ENCODE measurements at regions not wholly inside any gene's neighbourhood (a gene's known extent, or its start where the extent isn't known, plus 50 kb on each side); places are given as distances from the start of the nearest gene placed in this dataset.

- DNase-seq = no peak
Measured at GRCh38 chr12:126648074-126648473, 1582.8 kb downstream of the AACS start.

DNA sequence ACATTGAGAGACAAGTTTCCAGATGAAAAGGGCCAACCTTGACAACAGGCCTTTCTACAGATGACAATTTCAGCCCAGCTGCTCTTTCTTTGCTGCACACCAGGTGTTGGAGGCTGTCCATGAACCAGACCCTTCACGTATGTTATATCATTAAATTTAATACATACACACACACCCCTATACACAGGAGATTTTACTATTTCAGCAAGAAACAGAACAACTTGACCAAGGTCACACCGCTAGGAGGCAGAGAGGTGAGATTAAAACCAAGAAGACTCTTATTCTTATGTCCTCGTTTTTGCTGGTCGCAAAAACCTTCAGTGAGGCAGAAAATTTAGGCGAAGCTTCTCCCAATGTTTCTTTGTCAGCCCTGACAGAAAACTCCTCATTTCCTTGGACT lies 1585.9 kb downstream of the AACS start:
- no peak for DNase-seq

- DNase-seq = peak; percentile 1
Measured at GRCh38 chr12:126663304-126664094, 1598.3 kb downstream of the AACS start.

DNA sequence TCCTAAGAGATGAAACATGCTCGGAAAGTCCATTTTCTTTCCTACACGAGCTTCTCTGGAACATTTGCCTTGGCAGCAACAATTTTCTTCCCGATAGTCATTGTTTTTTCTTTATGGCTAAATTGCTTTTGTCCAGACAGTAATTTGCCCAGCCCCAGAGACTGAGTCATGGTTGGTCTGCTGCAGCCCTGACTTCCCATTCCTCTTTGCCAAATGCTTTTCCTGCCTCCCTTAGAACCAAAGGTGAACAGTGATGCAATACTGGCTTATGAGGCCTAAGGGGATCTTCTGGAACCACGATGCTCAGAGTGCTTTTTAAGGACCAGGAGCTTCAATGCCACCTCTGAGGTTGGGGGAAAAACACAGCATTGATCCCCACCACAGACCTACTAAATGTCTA lies 1599.6 kb upstream of the TMEM132C start:
- DNase-seq = no peak

- DNase-seq = no peak
Measured at GRCh38 chr12:126668538-126668937, 1598.4 kb upstream of the TMEM132C start.

- DNase-seq = no peak
Measured at GRCh38 chr12:126668961-126669360, 1598.0 kb upstream of the TMEM132C start.

DNA sequence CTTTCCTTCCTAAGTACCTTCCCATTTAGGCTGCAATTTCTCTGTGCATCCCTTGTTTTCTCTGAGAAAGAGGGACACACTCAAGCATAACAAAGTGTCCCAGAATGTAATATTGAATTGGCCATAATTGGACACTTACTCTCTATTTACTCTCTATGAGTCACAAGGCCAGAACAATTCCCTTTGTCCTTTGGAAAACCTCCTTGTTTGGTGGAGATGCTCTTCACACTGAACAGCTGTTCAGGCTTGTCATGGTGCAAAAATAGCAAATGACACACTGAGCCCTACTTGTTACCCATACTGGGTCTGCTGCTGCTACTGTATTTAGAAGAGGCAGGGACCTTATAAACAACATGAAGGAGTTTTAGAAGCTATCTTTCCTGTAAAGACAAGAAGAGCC lies 1590.5 kb upstream of the TMEM132C start:
- DNase-seq = no peak

DNA sequence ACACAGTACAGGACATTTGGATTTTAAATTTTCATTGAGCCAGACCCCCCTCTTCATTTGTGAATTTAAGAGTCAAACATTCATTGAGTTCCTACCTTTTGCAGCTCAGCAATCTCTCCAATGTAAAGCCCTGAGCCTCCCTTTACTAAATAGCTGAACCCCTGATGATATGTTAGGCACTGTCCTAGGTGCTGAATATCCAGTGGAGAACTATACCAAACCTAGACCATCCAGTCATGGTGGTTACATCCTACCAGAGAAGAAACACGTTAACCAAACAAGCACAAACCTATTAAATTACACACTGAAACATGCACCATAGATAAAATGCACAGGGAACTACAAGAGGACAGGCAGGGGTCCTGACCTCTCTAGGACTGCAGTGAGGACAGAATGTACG lies 1585.3 kb upstream of the TMEM132C start:
- no peak for DNase-seq

GRCh38 chr12:126684703-126685102 lies 1582.3 kb upstream of the TMEM132C start:
- no peak for DNase-seq

GRCh38 chr12:126685636-126686035 lies 1581.3 kb upstream of the TMEM132C start:
- DNase-seq = no peak

GRCh38 chr12:126688556-126688955 lies 1578.4 kb upstream of the TMEM132C start:
- no peak for DNase-seq

DNA sequence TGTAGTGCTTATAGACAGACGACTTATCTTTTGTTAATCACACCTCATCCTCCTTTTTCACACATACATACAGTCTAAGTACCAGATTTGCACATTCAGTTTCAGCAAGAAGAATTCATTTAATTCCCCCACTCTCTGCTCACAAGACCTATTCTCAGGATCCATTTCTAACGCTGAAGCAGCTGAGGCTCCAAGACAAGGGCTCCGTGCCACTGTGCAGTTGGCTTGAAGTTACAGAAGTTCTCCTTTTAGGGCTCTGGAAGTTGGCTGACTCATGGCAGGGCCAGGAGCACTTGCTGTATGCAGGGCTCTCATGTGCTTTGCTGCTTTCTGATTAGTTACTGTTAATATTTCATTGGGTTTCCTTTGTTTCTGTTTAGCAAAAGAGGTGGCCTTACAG lies 1566.9 kb upstream of the TMEM132C start:
- no peak for DNase-seq

- DNase-seq = no peak
Measured at GRCh38 chr12:126704609-126705008, 1562.4 kb upstream of the TMEM132C start.

- DNase-seq = no peak
Measured at GRCh38 chr12:126706300-126706699, 1560.7 kb upstream of the TMEM132C start.

DNA sequence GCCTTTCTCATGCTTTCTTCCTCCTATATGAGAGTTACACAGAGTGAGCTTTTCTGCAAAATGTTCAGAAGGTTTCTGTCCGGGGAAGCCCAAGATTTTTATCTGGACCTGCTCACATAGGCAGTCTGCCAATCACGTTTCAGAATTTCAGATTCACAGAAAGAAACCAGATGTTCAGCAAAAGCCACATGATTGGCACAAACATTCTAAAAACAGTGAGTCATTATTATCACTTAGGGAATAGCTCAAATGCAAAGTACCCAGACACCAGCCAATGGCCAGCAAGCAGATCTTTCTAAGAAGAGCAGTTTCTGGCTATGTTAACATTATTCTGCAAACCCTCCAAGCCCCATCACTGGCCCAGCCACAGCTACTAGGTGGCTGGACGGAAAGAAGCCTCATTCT lies 1558.5 kb upstream of the TMEM132C start:
- DNase-seq = no peak

GRCh38 chr12:126718365-126718764 lies 1548.6 kb upstream of the TMEM132C start:
- no peak for DNase-seq

GRCh38 chr12:126719912-126720705 lies 1546.9 kb upstream of the TMEM132C start:
- DNase-seq = no peak

DNA sequence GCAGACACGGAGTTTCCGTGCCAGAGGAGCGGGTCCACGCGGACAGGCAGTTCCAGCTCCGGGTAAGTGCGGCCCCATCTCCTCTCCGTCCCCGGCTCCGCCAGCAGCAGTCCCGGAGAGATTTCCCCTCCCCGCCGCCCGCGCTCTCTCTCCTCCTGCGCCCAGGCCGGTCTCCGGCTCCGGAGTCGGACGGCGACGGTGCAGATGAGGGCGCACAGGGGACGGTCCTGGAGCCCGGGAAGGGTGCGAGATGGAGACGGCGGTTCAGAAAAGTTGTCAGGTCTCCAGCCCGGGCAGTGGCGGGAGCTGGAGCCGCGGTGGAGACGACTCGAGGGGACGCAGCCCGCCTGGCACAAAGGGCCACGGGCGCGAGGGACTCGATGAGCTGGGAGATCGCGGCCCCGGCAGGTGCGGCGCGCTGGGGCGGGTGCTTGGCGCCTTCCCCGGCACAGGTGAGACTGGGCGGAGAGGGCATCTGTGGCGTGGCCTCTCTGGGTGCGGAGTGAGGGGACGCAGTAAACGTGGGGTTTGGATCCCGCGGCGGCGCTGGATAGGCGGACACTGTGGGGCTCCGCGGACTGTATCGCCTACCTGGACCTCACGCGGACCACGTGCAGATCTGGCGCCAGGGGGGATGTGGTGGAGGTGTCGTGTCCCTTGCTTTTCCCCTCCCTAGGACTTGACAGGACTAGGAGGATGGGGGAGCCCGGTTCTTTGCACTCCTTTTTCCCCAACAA lies 1540.3 kb upstream of the TMEM132C start:
- DNase-seq = no peak

DNA sequence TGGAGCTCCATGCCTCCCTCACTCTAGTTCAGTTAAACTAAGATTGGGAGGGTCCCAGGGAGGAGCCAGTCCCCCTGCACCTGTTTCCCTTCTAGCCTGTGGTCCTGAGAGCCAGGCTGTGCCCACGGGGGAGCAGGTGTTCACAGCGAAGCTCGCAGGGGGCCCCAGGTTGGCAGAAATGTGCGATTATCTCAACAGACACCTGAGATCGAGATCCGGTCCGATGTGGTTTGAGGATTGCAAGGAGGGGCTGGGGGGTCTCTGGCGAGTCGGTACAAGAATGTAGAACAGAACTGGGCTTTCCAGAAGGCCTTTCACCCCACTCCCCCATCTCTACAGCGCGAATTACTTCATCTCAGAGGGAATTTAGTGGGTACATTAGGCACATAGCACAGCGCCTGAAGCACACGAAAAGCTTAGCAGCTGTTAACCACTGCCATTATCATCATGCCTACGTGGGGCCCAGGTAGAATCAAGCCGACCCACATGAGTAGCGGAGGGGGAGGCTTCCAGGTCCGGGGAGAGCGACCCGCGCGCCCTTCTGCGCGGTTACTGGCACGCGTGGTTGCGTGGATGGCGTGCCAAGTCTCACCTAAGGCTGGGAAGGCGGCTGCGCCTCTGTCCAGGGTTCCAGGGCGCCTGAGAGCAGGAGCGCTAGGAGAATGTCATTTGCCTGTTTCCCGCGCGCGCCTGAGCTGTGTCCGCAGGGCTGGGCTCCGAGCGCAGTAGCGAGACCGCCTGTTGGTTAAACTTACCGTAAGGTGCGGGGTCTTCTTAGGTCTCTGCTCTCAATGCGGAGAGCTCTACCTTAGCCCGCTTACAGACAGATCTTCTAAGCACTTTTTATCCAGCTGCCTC lies 1539.5 kb upstream of the TMEM132C start:
- no peak for DNase-seq

GRCh38 chr12:126734296-126734695 lies 1532.7 kb upstream of the TMEM132C start:
- no peak for DNase-seq

GRCh38 chr12:126734710-126735109 lies 1532.3 kb upstream of the TMEM132C start:
- no peak for DNase-seq

DNA sequence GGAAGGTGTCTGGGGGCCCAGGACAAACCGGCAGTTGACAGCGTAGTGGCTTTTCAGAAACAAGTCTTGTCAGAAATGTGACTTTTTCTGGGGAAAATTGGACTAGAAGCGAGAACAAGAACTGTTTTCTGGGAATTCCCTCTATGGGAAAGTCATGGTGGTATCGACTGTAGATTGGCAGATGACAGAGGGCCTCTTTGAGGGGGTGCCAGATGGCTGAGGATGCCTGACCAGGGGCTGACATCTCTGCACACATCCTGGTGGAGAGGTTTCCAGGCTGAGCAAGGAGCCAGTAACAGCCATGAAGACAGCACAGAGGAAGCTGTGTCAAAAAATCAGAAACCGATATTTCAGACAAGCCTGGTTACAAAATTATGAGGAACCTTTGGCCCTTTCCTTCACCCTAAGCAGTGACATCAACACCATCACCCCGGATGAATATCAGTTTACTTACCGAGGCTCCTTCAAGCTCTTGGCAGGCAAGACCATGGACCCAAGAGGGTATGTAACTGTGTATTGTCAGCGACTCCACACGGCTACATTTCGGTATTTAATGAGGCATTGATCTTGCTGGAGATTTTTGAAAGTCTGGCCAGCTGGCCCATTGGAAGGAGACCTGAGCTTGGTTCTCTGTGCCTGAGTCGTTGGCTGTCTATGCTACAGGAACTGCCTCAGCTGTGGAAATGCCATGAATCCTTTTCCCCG lies 1525.3 kb upstream of the TMEM132C start:
- no peak for DNase-seq

Measured in NCI-H1048 (cell line).